IPS DF 6.9 (cell line): ENCODE measurements at regions not wholly inside any gene's neighbourhood (a gene's known extent, or its start where the extent isn't known, plus 50 kb on each side); places are given as distances from the start of the nearest gene placed in this dataset.
"Not testable (repeated sequence)": the region's sequence is repeated elsewhere in the genome, so short reads cannot be mapped to it uniquely, and the experiment has no call there.

ENCODE experiments used
- DNase-seq: peaks from one replicate; pipeline ENCODE4 v3.0.0-alpha.2; 2013; ENCODE audit warnings: low read depth, low spot score
- H3K27ac ChIP-seq: one replicate; pipeline ENCODE4 v1.5.1; 2013; ENCODE audit warnings: low read length, control low read depth
- H3K27me3 ChIP-seq: 2 replicates; pipeline ENCODE4 v1.6.1; 2013; ENCODE audit warnings: mild to moderate bottlenecking, low read length; ENCODE audit not compliant: control insufficient read depth, insufficient read depth
- H3K36me3 ChIP-seq: 2 replicates; pipeline ENCODE4 v1.6.1; 2013; ENCODE audit warnings: low read length; ENCODE audit not compliant: control insufficient read depth, insufficient read depth
- H3K4me1 ChIP-seq: 2 replicates; pipeline ENCODE4 v1.6.1; 2013; ENCODE audit warnings: low read length; ENCODE audit not compliant: control insufficient read depth, insufficient read depth
- H3K4me3 ChIP-seq: 2 replicates; pipeline ENCODE4 v1.5.1; 2013; ENCODE audit warnings: mild to moderate bottlenecking, low read length
- H3K9me3 ChIP-seq: 2 replicates; pipeline ENCODE4 v1.6.1; 2013; ENCODE audit warnings: low read length, inconsistent platforms; ENCODE audit not compliant: control insufficient read depth, insufficient read depth
- WGBS: extraction: QIAGEN DNeasy Blood & Tissue Kit; methylation state at CpG from one replicate; pipeline ENCODE4 v1.1.7; 2013; ENCODE audit warnings: mixed read lengths, missing lambda C conversion rate; ENCODE audit not compliant: insufficient read length, insufficient coverage; 5-methylcytosine and 5-hydroxymethylcytosine counted together

DNA sequence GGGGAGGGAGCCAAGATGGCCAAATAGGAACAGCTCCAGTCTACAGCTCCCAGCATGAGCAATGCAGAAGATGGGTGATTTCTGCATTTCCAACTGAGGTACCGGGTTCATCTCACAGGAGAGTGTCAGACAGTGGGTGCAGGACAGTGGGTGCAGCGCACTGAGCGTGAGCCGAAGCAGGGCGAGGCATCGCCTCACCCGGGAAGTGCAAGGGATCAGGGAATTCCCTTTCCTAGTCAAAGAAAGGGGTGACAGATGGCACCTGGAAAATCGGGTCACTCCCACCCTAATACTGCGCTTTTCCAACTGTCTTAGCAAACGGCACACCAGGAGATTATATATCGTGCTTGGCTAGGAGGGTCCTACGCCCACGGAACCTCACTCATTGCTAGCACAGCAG is 75.0 kb upstream of the RMP24 start:
- not testable (repeated sequence) for DNase-seq, H3K27me3 ChIP-seq, H3K27ac ChIP-seq, H3K9me3 ChIP-seq, H3K36me3 ChIP-seq, H3K4me1 ChIP-seq, H3K4me3 ChIP-seq
- no CpG with 5 or more reads among the region's 13 CpGs for WGBS

DNA sequence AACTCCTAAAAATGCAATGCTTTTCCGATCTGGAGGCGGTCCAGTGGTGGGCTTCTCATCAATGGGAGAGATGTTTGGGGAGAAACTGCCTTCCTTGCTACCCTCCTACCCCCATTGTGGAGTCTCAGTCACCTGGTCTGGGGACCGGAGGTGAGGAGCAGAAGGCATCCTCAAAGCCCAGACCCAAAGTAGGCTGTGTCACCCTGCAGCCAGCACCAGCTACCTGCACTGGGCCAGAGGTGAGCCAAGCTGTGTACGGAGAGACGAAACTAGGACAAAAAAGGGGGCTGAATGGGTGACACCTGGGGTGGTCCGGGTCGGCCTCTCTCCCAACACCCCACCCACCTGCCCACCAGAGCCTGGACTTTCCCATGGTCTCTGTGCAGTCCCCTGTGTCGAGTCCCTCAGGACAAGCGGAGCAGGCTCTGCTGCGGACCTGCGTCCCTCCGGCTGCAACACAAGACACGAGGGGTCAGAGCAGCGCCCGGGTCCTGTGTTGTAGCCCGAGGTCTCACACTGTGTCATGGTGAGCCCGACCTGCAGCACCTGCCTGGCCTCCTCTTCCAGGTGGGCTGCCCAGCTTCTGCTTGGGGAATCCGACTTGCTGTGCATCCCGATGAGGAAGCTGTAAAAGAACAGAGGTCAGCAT is 68.0 kb upstream of the RMP24 start:
- no peaks in the 10 kb centered on the region for H3K27me3 ChIP-seq
- DNase-seq, result no peak
- H3K27ac ChIP-seq, result no peak overlapping the region
- H3K4me1 ChIP-seq, result no peaks in the 10 kb centered on the region
- 0 out of 2 replicates have a peak, but pooled peaks cover 4% of the 10 kb centered on the region for H3K36me3 ChIP-seq
- H3K9me3 ChIP-seq, result no peaks in the 10 kb centered on the region
- WGBS, result no CpG with 5 or more reads among the region's 19 CpGs
- H3K4me3 ChIP-seq, result no peak overlapping the region

DNA sequence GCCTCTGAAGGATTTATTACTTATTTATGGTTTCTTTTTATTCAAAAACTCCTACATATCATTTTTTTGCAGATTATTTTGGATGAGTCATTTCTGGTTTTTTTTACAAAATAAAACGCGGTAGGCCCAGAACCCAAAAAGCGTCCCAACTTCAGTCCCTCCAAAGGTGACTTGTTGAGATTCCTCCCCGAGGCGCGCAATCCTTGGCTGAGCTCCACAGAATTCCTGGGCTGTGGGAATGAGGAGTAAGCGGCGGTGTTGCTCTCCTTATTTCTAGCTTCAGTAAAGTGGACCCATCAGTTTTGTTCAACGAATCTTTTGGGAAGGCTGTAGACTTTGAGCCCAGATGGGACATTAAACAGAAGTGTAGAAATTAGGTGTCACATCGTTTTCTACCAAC is 67.0 kb upstream of the RMP24 start:
- Histone ChIP-seq H3K4me1 (no peaks in the 10 kb centered on the region), H3K27me3 (no peaks in the 10 kb centered on the region), H3K9me3 (no peaks in the 10 kb centered on the region), H3K27ac (no peak overlapping the region), H3K36me3 (0 out of 2 replicates have a peak, but pooled peaks cover 4% of the 10 kb centered on the region), H3K4me3 (no peak overlapping the region)
- WGBS, result no CpG with 5 or more reads among the region's 10 CpGs
- DNase-seq, result no peak

DNA sequence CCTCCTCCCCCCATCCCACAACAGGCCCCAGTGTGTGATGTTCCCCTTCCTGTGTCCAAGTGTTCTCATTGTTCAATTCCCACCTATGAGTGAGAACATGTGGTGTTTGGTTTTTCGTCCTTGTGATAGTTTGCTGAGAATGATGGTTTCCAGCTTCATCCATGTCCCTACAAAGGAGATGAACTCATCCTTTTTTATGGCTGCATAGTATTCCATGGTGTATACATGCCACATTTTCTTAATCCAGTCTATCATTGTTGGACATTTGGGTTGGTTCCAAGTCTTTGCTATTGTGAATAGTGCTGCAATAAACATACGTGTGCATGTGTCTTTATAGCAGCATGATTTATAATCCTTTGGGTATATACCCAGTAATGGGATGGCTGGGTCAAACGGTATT is 66.2 kb upstream of the RMP24 start:
- not testable (repeated sequence) for H3K4me1 ChIP-seq, H3K27me3 ChIP-seq, H3K27ac ChIP-seq, H3K36me3 ChIP-seq, H3K9me3 ChIP-seq, H3K4me3 ChIP-seq, DNase-seq
- no CpG with 5 or more reads among the region's 3 CpGs for WGBS

DNA sequence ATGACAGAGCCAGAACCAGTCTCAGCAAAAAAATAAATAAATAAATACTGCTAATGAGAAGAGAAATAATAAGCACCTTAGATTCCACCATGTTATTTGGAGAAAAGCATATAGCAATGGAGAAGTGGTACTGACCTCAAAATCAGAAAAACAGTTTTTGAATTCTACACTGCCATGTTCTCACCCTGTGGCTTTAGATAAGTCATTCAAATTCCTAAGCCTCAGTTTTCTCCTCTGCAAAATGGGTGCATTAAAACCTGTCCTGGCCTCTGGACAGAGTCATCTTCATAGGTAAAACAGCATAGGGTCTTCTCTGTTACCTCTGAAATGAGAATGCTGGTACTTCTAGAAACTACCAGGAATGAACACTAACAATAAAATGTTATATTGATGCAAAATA is 62.2 kb upstream of the RMP24 start:
- DNase-seq, result no peak
- H3K36me3 ChIP-seq, result no peaks in the 10 kb centered on the region
- H3K27me3 ChIP-seq, result no peaks in the 10 kb centered on the region
- no peak overlapping the region for H3K27ac ChIP-seq
- 0 out of 2 replicates have a peak, but pooled peaks cover 1% of the 10 kb centered on the region for H3K4me1 ChIP-seq
- no peaks in the 10 kb centered on the region for H3K9me3 ChIP-seq
- H3K4me3 ChIP-seq, result no peak overlapping the region

DNA sequence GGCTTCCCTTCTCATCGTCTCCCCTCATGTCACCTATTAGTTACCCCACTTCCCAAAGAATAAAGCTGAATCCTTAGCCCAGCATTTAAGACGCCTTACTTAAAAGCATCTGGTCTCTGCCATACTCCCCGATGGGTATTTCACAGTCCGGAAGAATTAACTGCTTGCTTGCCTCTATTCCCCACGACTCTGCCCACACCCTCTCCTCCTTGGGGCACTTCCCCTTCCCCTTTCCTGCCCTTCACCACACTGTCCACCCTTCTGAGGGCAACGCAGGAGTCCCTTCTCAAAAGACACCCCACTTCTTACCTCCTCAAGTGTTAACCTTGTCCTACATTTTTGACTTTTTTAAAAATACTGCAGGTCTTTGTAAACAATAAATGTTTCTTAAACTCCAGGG is 60.1 kb upstream of the RMP24 start:
- H3K4me1 ChIP-seq, result 0 out of 2 replicates have a peak, but pooled peaks cover 1% of the 10 kb centered on the region
- no peaks in the 10 kb centered on the region for H3K27me3 ChIP-seq
- no peak for DNase-seq
- WGBS, result no CpG with 5 or more reads among the region's 6 CpGs
- no peaks in the 10 kb centered on the region for H3K36me3 ChIP-seq
- no peak overlapping the region for H3K4me3 ChIP-seq
- no peak overlapping the region for H3K27ac ChIP-seq
- H3K9me3 ChIP-seq, result no peaks in the 10 kb centered on the region

DNA sequence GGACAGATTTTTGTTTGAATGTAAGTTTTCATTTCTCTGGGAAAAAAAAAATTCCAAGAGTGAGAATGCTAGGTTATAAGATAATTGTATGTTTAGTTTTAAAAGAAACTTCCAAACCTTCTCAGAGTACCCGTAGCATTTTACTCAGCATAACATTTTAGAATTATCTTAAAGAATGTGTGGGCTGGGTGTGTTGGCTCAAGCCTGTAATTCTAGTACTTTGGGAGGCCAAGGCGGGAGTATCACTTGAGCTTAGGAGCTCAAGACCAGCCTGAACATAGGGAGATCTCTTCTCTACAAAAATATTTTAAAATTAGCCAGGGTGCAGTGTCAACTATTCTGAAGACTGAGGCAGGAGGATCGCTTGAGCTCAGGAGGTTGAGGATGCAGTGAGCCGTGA is 57.4 kb upstream of the RMP24 start:
- WGBS, result no CpG with 5 or more reads among the region's 4 CpGs
- Histone ChIP-seq H3K27ac (no peak overlapping the region), H3K9me3 (no peaks in the 10 kb centered on the region), H3K27me3 (no peaks in the 10 kb centered on the region), H3K36me3 (no peaks in the 10 kb centered on the region), H3K4me1 (0 out of 2 replicates have a peak, but pooled peaks cover 1% of the 10 kb centered on the region), H3K4me3 (no peak overlapping the region)
- DNase-seq, result no peak

DNA sequence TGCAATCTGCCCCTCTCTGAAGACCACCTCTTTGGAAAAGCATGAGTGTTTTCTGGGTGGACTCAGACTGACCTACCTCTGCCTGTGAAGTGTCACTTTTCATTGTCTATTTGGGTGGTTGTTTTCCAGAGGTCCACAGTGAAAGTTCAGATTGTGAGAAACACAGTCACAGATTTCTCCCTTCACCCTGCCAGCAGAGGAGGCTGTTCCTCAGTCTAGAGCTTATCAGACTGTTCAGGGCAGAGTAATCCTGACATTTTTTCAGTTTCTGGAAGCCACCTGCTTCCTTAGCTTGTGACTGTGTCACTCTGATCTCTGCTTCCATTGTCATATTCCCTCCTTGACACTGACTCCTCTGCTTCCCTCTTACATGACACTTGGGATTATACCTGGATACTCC is 55.4 kb upstream of the RMP24 start:
- Histone ChIP-seq H3K9me3 (no peaks in the 10 kb centered on the region), H3K4me1 (0 out of 2 replicates have a peak, but pooled peaks cover 1% of the 10 kb centered on the region), H3K27me3 (no peaks in the 10 kb centered on the region), H3K27ac (no peak overlapping the region), H3K4me3 (no peak overlapping the region), H3K36me3 (no peaks in the 10 kb centered on the region)
- no peak for DNase-seq

DNA sequence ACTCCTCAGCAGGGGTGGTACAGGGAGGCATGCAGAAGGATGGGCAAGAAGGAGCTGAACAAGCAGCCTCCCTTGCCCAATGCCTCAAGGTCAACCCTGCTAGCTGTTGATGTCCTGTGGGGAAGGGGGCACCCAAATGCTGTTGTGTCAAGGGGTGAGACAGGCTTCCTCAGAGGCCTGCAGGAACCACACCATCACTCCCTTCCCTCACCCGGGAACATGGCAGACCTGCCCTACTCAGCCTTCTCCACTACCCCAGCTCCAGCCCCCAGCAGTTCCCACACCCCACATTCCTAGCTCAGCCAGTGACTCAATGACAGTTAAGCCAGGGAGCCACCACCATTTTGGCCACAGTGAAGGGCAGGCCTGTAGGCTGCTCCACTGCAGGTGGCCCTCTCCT is 53.9 kb upstream of the RMP24 start:
- no peaks in the 10 kb centered on the region for H3K4me1 ChIP-seq
- DNase-seq, result no peak
- H3K9me3 ChIP-seq, result no peaks in the 10 kb centered on the region
- H3K4me3 ChIP-seq, result no peak overlapping the region
- H3K27ac ChIP-seq, result no peak overlapping the region
- no peaks in the 10 kb centered on the region for H3K36me3 ChIP-seq
- WGBS, result no CpG with 5 or more reads among the region's 1 CpG
- no peaks in the 10 kb centered on the region for H3K27me3 ChIP-seq

DNA sequence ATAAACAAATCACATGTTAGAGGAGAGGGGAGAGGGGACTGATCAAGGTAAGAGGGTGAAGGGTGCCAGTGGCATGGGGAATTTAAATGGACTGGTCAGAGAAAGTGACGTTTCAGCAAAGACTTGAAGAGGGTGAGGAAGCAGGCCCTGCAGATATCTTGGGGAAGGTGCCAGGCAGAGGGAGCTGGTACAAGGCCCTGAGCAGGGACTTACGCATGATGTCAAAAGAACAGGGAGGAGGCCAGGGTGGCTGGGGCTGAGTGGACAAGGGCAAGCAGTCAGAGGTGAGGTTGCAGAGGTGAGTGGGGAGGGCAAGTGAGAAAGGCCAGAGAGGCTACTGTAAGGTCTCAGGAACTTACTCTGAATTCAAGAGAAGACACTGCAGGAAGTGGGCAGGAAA is 53.3 kb upstream of the RMP24 start:
- no peak overlapping the region for H3K4me3 ChIP-seq
- no peak overlapping the region for H3K27ac ChIP-seq
- WGBS, result no CpG with 5 or more reads among the region's 2 CpGs
- no peaks in the 10 kb centered on the region for H3K4me1 ChIP-seq
- DNase-seq, result no peak
- no peaks in the 10 kb centered on the region for H3K36me3 ChIP-seq
- H3K27me3 ChIP-seq, result no peaks in the 10 kb centered on the region
- H3K9me3 ChIP-seq, result no peaks in the 10 kb centered on the region

DNA sequence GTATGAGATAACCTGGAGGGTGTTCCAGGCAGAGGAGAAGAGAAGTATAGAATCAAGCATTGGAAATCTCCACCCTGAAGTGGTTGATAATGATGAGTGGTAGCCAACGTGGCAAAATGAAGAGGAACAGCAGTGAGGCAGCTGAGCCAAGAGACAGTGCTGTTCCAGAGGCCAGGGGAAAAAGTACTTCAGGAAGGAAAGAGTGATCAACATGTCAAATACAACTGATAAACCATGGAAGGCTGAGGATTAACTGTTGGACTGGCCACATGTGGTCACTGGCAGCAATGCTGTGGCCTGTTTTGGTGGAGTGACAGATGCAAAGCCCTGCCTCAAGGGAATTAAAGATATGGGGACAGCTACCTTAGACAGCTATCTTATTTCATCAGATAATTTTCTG is 51.9 kb upstream of the RMP24 start:
- no peaks in the 10 kb centered on the region for H3K27me3 ChIP-seq
- no CpG with 5 or more reads among the region's 1 CpG for WGBS
- H3K27ac ChIP-seq, result no peak overlapping the region
- no peak for DNase-seq
- no peaks in the 10 kb centered on the region for H3K36me3 ChIP-seq
- H3K9me3 ChIP-seq, result no peaks in the 10 kb centered on the region
- no peak overlapping the region for H3K4me3 ChIP-seq
- no peaks in the 10 kb centered on the region for H3K4me1 ChIP-seq
